BLaER1 treated with 17β-estradiol and CSF1 and Interleukin-3, amounts not matched to agents 10 nM and 100 nM (cell line): ENCODE measurements at regions not wholly inside any gene's neighbourhood (a gene's known extent, or its start where the extent isn't known, plus 50 kb on each side); places are given as distances from the start of the nearest gene placed in this dataset.

Experiments used
- H3K27ac ChIP-seq, 11 experiments: shearing (Covaris generic); formaldehyde crosslinking; 2 replicates each; pipeline ENCODE4 v1.8.1; 2022
- H3K27me3 ChIP-seq, 11 experiments: shearing (Covaris generic); formaldehyde crosslinking; 2 replicates each; pipeline ENCODE4 v1.8.1; 2022
- H3K36me3 ChIP-seq, 11 experiments: shearing (Covaris generic); formaldehyde crosslinking; 2 replicates each; pipeline ENCODE4 v1.8.1; 2022
- H3K4me1 ChIP-seq, 10 experiments: shearing (Covaris generic); formaldehyde crosslinking; 2 replicates each; pipeline ENCODE4 v1.8.1; 2022
- H3K4me2 ChIP-seq, 11 experiments: shearing (Covaris generic); formaldehyde crosslinking; 2 replicates each; pipeline ENCODE4 v1.8.1; 2022
- H3K4me3 ChIP-seq, 10 experiments: shearing (Covaris generic); formaldehyde crosslinking; 2 replicates each; pipeline ENCODE4 v1.8.1; 2022
- H3K9ac ChIP-seq, 11 experiments: shearing (Covaris generic); formaldehyde crosslinking; 2 replicates each; pipeline ENCODE4 v1.8.1; 2022
- H3K9me3 ChIP-seq, 11 experiments: shearing (Covaris generic); formaldehyde crosslinking; replicated peaks in 1 of 11; 2 replicates each; pipeline ENCODE4 v1.8.1; 2022
- H4K20me1 ChIP-seq, 11 experiments: shearing (Covaris generic); formaldehyde crosslinking; 2 replicates each; pipeline ENCODE4 v1.8.1; 2022
- Cebpa-rat ChIP-seq, 11 experiments: shearing (Covaris generic); IDR thresholded peaks; 2 replicates each; pipeline ENCODE4 v1.8.1; 2022

DNA sequence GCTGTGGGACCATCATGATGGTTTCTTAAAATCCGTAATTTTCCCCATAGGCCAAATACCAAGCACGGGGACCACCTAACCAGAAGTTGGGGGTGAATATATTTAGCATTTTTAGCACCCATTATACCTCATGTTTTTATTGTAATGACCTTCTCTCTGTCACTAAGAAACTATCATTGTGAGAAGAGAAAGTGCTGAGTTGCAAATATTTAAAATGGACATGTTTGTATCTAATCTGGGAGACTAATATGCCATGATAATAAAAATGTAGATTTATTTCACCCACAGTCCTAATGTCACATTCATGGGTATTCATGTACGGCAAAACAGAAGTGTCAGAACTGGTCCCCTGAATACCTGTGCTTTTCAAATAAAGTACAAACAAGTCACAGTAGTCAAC is 398.9 kb upstream of the NR2F2 start:
- H3K4me3 ChIP-seq: no peak overlapping the region
- H3K27me3 ChIP-seq: no peaks in the 10 kb centered on the region
- no peak overlapping the region for H3K9ac ChIP-seq
- H3K4me2 ChIP-seq: no peak overlapping the region
- no peaks in the 10 kb centered on the region for H3K9me3 ChIP-seq
- no peak overlapping the region for H3K27ac ChIP-seq
- TF ChIP-seq Cebpa-rat (IDR thresholded peaks at IDR 0.05): no peak
- no peaks in the 10 kb centered on the region for H3K36me3 ChIP-seq
- H3K4me1 ChIP-seq: no peaks in the 10 kb centered on the region
- no peaks in the 10 kb centered on the region for H4K20me1 ChIP-seq

DNA sequence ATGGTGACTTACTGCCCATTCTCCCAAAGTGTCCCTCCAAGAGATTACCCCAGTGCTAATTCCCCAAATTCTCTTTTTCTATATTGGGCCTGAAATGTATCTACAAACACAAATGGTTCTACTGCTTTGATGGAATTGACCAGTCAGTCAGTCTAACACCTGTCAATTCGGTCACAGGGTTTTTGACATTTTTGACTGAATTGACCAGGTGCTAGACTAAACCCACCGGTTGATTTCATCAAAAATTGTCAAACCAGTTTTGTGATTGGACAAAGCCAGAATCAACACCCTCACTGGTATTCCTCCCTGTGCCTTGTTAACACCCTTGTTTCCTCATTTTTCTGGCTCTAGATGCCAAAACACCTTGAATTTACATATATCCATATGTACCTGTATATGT is 398.4 kb upstream of the NR2F2 start:
- no peaks in the 10 kb centered on the region for H3K36me3 ChIP-seq
- H3K27me3 ChIP-seq: no peaks in the 10 kb centered on the region
- H3K27ac ChIP-seq: no peak overlapping the region
- H3K9ac ChIP-seq: no peak overlapping the region
- H3K9me3 ChIP-seq: no peaks in the 10 kb centered on the region
- no peak overlapping the region for H3K4me2 ChIP-seq
- no peak for TF ChIP-seq Cebpa-rat (IDR thresholded peaks at IDR 0.05)
- no peaks in the 10 kb centered on the region for H3K4me1 ChIP-seq
- H3K4me3 ChIP-seq: no peak overlapping the region
- H4K20me1 ChIP-seq: no peaks in the 10 kb centered on the region

DNA sequence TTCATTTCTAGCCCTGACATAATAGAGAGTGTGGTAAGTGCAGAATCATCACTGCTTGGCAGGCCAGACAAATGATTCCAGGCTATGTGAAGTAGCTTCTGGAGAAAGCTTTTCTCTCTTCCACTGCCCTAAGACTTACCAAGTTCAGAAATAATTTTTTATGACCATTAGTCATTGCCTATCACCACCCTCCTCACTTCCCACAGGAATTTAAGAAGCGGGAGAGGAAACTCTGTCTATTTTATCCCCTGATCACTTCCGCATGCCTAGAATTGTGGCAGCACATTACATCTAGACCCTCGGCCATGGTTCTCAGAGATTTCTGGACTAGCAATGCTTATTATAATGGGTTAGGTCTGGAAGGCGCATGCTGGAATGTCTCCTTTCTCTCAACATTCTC is 397.8 kb upstream of the NR2F2 start:
- Histone ChIP-seq H3K27ac (no peak overlapping the region), H3K4me3 (no peak overlapping the region), H3K36me3 (no peaks in the 10 kb centered on the region), H3K4me1 (no peaks in the 10 kb centered on the region), H3K9me3 (no peaks in the 10 kb centered on the region), H3K4me2 (no peak overlapping the region), H3K9ac (no peak overlapping the region), H3K27me3 (no peaks in the 10 kb centered on the region), H4K20me1 (no peaks in the 10 kb centered on the region)
- no peak for TF ChIP-seq Cebpa-rat (IDR thresholded peaks at IDR 0.05)

DNA sequence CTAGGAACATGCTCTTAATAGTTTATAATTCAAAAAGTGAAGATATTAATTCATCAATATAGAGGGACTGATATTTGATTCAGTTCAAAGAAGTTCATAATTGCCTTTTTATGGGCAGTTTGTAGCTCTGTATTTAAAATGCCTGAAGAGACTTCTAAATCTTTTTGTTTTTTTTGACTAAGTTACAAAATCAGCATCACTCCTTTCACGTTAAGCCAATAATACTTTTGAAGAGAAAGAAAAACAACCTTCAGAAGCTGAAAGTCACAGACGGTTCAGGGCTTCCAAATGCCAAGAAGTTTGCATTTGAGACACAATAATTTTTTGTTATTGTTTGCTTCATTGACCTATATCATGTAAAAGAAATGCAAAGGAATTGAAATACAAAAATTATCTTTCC is 394.6 kb upstream of the NR2F2 start:
- Histone ChIP-seq H3K27me3 (no peaks in the 10 kb centered on the region), H4K20me1 (no peaks in the 10 kb centered on the region), H3K36me3 (no peaks in the 10 kb centered on the region), H3K4me1 (no peaks in the 10 kb centered on the region), H3K4me2 (no peak overlapping the region), H3K9me3 (no peaks in the 10 kb centered on the region), H3K4me3 (no peak overlapping the region), H3K27ac (no peak overlapping the region), H3K9ac (no peak overlapping the region)
- TF ChIP-seq Cebpa-rat (IDR thresholded peaks at IDR 0.05): no peak

DNA sequence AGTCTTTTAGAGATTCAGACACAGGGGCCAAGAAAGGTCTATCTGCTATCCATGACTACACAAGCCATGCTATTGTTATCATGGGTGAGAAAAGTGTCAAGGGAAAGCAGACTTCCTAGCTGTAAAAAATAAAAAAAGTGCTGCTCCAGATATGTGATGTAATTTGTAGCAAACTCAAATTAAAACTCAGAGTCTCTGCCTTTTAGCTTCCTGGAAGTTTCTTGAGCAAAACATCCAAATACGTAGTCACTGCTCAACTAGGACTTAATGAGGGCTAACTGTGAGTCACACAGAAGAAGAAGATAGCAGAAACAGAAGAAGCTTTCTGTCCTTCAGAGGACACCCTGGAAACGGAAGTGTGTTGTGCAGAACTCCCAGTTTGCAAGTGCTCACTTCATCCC is 393.4 kb upstream of the NR2F2 start:
- H3K36me3 ChIP-seq: no peaks in the 10 kb centered on the region
- H3K27me3 ChIP-seq: no peaks in the 10 kb centered on the region
- no peak overlapping the region for H3K4me3 ChIP-seq
- peaks cover 0 to 5% (median 0%) of the 10 kb centered on the region in 11 experiments; a peak in 3 of 22 replicates for H3K9me3 ChIP-seq
- no peaks in the 10 kb centered on the region for H4K20me1 ChIP-seq
- H3K4me1 ChIP-seq: no peaks in the 10 kb centered on the region
- H3K4me2 ChIP-seq: no peak overlapping the region
- H3K9ac ChIP-seq: no peak overlapping the region
- H3K27ac ChIP-seq: no peak overlapping the region
- TF ChIP-seq Cebpa-rat (IDR thresholded peaks at IDR 0.05): no peak

DNA sequence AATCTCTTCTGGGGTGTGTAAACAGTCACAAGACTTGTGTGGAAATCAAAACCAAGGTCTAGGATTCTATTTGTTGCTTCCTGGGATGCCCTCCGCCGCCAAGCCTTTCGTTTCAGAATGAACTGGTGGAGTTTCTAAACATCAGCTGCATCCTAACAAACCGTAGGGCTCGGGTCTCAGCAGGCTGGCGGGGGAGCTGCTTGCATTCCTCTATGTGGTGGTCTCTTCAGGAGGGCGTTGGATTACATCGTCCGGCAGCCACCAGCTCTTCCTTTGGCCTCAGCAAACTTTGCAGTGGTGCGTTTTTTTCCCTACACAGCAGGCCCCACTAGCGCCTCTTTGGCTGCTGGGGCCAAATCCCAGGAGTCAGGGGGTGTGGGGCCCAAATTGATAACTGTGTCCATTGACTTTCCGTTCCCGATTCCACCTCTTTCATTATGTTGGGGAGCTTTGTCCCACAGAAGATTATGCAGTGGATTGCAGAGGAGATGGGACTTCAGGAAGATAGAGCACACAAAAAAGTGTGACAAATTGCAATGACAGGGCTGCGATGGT is 390.0 kb upstream of the NR2F2 start:
- H3K4me3 ChIP-seq: no peak overlapping the region
- no peaks in the 10 kb centered on the region for H3K27me3 ChIP-seq
- no peak overlapping the region for H3K4me2 ChIP-seq
- no peaks in the 10 kb centered on the region for H4K20me1 ChIP-seq
- H3K9ac ChIP-seq: no peak overlapping the region
- H3K36me3 ChIP-seq: no peaks in the 10 kb centered on the region
- no peak overlapping the region for H3K27ac ChIP-seq
- peaks cover 0 to 7% (median 0%) of the 10 kb centered on the region in 11 experiments; a peak in 3 of 22 replicates for H3K9me3 ChIP-seq
- no peak for TF ChIP-seq Cebpa-rat (IDR thresholded peaks at IDR 0.05)
- no peaks in the 10 kb centered on the region for H3K4me1 ChIP-seq

DNA sequence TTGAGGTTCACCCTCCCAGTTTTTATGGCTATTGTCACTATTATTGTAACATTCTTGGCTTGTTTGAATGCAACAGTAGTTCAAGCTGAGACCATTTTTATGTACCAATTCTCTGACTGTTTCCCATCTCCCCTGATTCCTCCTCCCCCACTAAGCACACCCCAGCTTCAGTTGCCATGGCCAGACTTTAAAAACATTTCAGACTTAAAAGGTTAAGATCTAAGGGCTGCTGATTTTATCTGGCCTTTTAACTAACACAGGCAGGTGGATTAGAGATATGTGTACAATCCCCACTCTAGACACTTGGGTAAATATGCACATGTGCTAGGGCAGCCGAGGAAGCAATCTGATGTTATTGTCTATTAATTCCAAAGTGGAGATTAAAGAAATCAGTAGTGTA is 386.3 kb upstream of the NR2F2 start:
- no peaks in the 10 kb centered on the region for H4K20me1 ChIP-seq
- no peak overlapping the region for H3K4me2 ChIP-seq
- H3K27ac ChIP-seq: no peak overlapping the region
- H3K4me3 ChIP-seq: no peak overlapping the region
- no peaks in the 10 kb centered on the region for H3K36me3 ChIP-seq
- H3K9ac ChIP-seq: no peak overlapping the region
- no peaks in the 10 kb centered on the region for H3K4me1 ChIP-seq
- TF ChIP-seq Cebpa-rat (IDR thresholded peaks at IDR 0.05): no peak
- peaks cover 0 to 7% (median 0%) of the 10 kb centered on the region in 11 experiments; a peak in 3 of 22 replicates for H3K9me3 ChIP-seq
- H3K27me3 ChIP-seq: no peaks in the 10 kb centered on the region

DNA sequence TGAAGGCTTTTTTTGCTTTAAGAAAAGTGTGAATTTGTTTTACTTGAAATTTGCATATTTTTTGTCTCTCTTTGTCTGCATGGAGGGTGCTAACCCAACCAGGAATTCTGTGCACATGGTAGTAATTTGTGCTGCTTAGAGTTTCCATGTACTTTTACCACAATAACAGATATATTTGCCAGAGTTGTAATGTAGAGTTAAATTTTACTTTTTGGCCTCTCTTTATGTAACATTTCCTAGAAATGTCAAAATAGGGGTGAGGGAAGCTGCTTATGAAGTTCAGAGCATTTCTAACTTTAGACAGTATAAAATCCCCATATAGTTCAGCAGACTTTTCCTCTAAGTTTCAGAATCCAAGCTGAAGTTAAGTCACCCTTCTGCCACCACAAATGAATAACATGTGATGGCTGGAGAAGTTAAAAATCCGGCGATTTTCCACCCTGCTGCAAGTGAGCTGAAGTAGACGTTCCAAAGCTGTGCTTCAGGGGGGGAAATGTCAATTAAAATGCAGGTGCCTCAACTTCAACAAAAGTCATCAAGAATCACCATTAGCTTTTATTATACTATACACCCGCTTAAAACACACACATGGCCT is 385.7 kb upstream of the NR2F2 start:
- no peak overlapping the region for H3K9ac ChIP-seq
- no peak overlapping the region for H3K4me2 ChIP-seq
- peaks cover 0 to 7% (median 0%) of the 10 kb centered on the region in 11 experiments; a peak in 3 of 22 replicates for H3K9me3 ChIP-seq
- no peak overlapping the region for H3K4me3 ChIP-seq
- no peaks in the 10 kb centered on the region for H3K4me1 ChIP-seq
- H3K36me3 ChIP-seq: no peaks in the 10 kb centered on the region
- no peaks in the 10 kb centered on the region for H4K20me1 ChIP-seq
- no peak overlapping the region for H3K27ac ChIP-seq
- H3K27me3 ChIP-seq: no peaks in the 10 kb centered on the region
- no peak for TF ChIP-seq Cebpa-rat (IDR thresholded peaks at IDR 0.05)

DNA sequence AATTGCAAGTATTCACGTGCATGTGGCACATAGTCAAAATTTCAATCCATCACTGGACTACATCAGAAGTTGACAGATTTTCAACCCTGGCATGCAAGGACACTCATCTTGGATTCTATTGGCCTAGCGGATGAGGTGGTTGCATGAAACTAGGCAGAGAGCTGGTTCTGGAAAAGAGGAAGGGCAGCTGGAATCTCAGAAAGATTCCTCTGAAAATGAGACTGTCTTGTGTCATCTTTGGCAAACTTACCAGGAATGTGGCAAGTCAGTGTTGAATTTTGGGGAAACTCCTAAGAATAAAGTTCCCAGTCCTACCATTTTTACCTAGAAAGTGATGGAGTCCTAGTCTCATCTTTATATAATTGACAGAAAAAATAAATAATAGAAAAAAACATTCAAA is 384.3 kb upstream of the NR2F2 start:
- H3K9ac ChIP-seq: no peak overlapping the region
- no peak for TF ChIP-seq Cebpa-rat (IDR thresholded peaks at IDR 0.05)
- H3K4me1 ChIP-seq: no peaks in the 10 kb centered on the region
- H3K4me3 ChIP-seq: no peak overlapping the region
- no peak overlapping the region for H3K4me2 ChIP-seq
- H3K27me3 ChIP-seq: no peaks in the 10 kb centered on the region
- no peaks in the 10 kb centered on the region for H3K36me3 ChIP-seq
- no peak overlapping the region for H3K27ac ChIP-seq
- H3K9me3 ChIP-seq: peaks cover 0 to 7% (median 0%) of the 10 kb centered on the region in 11 experiments; a peak in 3 of 22 replicates
- no peaks in the 10 kb centered on the region for H4K20me1 ChIP-seq

DNA sequence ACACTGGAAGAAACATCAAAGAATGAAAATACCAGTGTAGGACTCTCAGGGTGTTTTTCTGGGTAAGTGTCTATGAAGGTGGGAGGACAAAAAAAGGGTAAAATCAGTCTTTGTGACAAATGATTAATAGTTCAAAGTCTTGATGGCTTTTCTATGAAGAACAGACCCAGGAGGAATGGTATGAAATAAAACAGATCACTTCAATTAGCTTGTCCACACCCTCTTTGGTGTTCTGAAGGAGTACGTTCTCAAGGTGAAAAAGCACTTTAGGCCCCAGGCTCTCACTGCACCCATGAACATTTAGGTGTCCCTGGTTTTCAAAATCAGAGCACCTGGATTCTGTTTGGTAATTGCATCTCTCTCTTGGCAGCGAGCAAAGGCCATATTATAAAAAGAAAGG is 383.6 kb upstream of the NR2F2 start:
- H3K27ac ChIP-seq: no peak overlapping the region
- H3K36me3 ChIP-seq: no peaks in the 10 kb centered on the region
- H3K4me3 ChIP-seq: no peak overlapping the region
- H3K9me3 ChIP-seq: peaks cover 0 to 5% (median 0%) of the 10 kb centered on the region in 11 experiments; a peak in 3 of 22 replicates
- H3K9ac ChIP-seq: no peak overlapping the region
- no peak for TF ChIP-seq Cebpa-rat (IDR thresholded peaks at IDR 0.05)
- H3K27me3 ChIP-seq: no peaks in the 10 kb centered on the region
- H3K4me1 ChIP-seq: no peaks in the 10 kb centered on the region
- H4K20me1 ChIP-seq: no peaks in the 10 kb centered on the region
- no peak overlapping the region for H3K4me2 ChIP-seq
